NCI-H524 (cell line): ENCODE measurements at regions not wholly inside any gene's neighbourhood (a gene's known extent, or its start where the extent isn't known, plus 50 kb on each side); places are given as distances from the start of the nearest gene placed in this dataset.

ENCODE experiments used
- DNase-seq, 2 experiments: peaks; one replicate each; lab custom pipeline; 2025; lab: John Stamatoyannopoulos, UW

GRCh38 chr7:132072873-132073272 lies 503.4 kb downstream of the PLXNA4 start:
- DNase-seq, result no peak

GRCh38 chr7:132072165-132072564 lies 504.1 kb downstream of the PLXNA4 start:
- DNase-seq, result no peak

GRCh38 chr7:132069306-132069705 lies 507.0 kb downstream of the PLXNA4 start:
- DNase-seq, result no peak

- no peak for DNase-seq
Observed at GRCh38 chr7:132066761-132067171, 509.5 kb downstream of the PLXNA4 start.

- DNase-seq, result no peak
Observed at GRCh38 chr7:132065989-132066603, 509.7 kb upstream of the PODXL start.

GRCh38 chr7:132065193-132065988 lies 509.0 kb upstream of the PODXL start:
- DNase-seq, result no peak

DNA sequence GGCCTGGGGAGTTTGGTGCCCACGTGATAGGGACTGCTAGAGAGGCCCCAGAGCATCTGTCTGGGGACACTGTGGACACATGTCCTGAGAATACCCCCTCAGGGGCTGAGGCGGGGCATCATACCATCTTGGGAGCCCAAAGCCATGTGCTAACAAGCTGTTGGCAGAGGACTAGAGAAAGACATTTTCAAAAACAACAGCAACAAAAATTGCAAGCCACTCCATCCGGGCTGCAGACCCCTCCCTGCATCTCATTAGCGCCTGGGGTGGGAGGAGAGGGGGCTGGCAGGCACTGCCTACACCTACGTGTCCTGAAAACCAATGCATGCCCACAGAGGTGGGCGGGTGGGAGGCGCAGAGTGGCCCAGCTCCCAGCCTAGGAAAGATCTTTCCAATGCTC lies 507.4 kb upstream of the PODXL start:
- DNase-seq, result peak in 1 of 2 experiments; percentile 38

DNA sequence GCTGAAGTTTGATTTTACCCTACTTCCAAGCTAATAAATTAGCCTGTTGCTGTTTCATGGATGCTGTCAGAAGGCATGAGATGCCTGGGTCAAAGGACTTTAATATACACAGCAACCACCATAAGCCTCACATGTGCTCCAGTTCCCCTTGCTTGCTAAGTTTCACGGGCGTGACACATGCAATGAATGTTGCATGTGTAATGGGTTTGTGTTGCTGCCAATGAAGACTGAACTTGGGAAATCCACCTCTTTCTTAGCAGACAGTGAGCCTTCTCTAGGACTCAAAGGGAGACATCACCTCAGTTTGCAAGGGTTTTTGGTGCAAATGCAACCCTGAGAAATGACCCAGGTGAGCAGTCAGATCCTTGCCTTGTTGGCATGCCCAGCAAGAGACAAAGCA lies 505.5 kb upstream of the PODXL start:
- no peak for DNase-seq

- DNase-seq, result no peak
Observed at GRCh38 chr7:132059141-132059540, 502.7 kb upstream of the PODXL start.

- DNase-seq, result peak in 1 of 2 experiments; percentile 23
Observed at GRCh38 chr7:132055336-132056120, 499.1 kb upstream of the PODXL start.

- no peak for DNase-seq
Observed at GRCh38 chr7:132053871-132054270, 497.4 kb upstream of the PODXL start.

GRCh38 chr7:132051311-132051710 lies 494.9 kb upstream of the PODXL start:
- no peak for DNase-seq

GRCh38 chr7:132049462-132050304 lies 493.3 kb upstream of the PODXL start:
- DNase-seq, result peak in 1 of 2 experiments; percentile 28

GRCh38 chr7:132045481-132045980 lies 489.1 kb upstream of the PODXL start:
- no peak for DNase-seq

DNA sequence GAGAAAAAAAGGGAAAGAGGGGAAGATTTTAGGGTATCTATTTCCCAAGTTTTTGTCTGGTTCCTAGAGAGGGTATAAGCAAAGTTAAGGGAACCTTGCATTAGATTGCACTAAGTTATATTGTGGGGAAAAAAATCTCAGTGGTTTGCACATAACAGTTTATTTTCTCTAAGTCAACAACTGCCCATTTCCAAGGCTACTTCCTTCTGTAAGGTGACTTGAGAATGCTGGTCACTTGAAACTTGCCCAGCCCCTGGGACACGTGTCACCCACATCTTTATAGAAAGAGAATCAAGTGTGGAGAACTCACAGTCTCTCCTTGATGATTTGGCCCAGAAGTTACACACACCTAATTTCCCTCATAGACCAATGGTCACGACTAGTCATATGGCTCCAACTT lies 488.6 kb upstream of the PODXL start:
- DNase-seq, result no peak

DNA sequence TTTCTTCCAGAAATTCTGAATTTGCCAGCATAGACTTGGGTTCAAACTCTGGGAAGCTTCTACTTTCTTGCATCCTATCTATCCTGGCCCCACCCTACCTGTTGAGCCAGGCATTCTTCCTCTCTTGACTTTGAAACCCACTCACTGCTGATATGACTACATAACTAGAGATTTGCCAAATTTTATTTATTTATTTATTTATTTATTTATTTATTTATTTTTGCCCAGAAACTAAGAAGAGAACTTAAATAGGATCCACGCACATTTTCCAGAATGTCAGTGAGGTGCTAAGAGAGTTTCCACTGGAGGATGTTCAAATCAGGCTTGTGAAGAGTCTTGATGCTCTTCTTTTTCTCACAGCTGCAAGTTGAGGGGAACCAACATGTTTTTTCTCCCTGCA lies 487.8 kb upstream of the PODXL start:
- no peak for DNase-seq

DNA sequence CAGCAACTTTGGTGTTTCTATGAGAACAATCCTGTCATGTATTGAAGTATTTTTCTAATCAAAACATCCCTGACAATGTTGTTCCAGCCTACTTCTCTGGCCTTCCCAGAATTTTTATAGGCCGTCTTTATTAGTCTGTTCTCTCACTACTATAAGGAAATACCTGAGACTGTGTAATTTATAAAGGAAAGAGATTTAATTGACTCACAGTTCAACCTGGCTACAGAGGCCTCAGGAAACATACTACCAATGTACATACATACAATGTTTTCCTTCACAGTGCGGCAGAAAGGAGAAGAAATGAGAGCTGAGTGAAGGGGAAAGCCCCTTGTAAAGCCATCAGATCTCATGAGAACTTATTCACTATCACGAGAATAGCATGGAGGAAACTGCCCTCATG lies 484.7 kb upstream of the PODXL start:
- no peak for DNase-seq

DNA sequence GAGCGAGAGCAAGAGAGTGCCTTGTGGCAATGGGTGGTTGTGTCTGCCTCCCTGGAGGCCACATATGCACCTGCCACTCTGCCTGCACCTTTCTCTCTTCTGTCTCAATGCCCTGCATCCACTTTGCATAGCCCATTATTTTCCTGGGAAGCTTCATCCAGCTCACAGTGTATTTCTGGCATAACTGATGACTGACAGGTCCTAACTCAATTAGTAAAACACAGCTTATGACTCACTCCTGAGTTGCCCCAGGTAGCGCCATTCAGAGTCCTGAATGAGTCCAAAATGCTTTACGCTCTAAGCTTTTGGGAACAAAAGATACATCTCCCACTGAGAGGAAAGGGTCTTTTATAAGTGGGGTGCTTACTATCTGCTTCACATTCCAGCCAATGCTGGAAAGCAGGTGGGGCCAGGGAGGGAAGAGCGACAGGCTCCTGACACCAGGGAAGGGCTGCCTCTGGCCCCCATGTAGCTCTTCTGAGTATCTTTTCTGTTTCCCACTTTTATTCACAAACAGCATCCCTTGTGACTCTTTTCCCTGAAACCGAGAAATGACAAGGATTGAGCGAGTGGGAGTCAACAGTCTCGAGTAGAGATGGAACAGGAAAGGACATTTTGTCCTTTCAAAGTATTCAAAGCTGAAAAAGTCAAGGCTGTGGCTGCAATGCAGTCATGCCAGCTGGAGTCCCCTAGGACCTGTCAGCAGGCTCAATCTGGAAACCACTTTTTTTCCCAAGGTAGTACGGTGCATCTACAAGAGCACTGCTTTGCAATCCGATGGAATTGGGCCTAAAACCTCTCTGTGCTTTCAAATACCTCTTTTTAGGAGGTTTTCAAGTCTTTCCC lies 479.3 kb upstream of the PODXL start:
- DNase-seq, result no peak

- DNase-seq, result no peak
Observed at GRCh38 chr7:132034748-132035416, 478.5 kb upstream of the PODXL start.

DNA sequence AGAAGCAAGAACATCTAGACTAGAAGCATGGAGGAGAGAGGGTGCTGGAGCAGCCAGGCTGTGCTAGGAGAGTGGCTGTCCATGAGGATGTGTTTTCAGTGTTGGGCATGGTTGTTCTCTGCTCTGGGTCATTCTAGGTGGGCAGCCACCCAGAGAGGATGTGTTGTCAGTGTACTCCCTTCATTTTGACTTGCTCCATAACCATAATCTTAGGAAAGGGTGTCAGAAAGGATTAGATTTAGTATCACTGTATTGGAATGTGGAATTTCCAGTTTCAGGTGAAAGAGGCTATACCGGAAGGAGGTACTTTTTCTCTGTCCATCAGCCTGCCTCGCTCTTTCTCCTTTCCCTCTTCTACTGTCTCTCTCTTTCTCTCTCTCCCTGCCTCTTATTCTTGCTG lies 474.5 kb upstream of the PODXL start:
- no peak for DNase-seq
